ENCODE measurements at regions not wholly inside any gene's neighbourhood (a gene's known extent, or its start where the extent isn't known, plus 50 kb on each side); places are given as distances from the start of the nearest gene placed in this dataset.

DNA sequence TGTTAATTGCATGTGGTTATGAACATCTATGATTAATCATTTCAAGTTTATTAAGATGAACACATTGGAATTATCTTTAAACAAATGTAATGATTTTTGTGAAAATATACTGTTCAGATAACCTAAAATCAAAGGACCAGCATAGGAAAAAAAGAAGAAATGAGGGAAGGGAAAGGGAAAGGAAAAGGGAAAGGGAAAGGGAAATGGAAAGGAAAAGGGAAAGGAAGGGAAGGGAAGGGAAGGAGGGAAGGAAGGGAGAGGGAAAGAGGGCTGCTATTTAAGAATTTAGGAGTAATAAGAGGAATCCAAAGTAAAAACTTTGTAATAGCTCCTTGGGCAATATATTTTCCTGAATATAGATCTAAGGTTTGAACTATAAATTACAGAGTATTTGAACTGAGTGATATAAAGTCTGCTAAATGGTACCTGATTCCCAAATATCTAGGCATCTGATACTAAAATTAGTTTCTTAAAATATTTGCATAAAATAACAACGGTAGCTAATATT is 726.3 kb downstream of the EPHA4 start:
- 38 to 95% (median 81%) methylated on average over 1 of the region's 1 CpG for WGBS, 5 donors
- DNase-seq, result no peak
- intact Hi-C loops (cut with DNase I; ENCODE audit: low total_unique reads), result no loop called here
- H3K27me3 ChIP-seq (replicated peaks in 1 of 7), result no peaks in the 10 kb centered on the region
- H3K4me3 ChIP-seq, result no peak overlapping the region
- no peaks in the 10 kb centered on the region for H3K9me3 ChIP-seq
- no peaks in the 10 kb centered on the region for H3K4me1 ChIP-seq
- TF ChIP-seq POLR2AphosphoS5 (IDR thresholded peaks at IDR 0.05) (no peak), POLR2A (IDR thresholded peaks at IDR 0.05) (no peak)
- TF ChIP-seq, protein P1, sequence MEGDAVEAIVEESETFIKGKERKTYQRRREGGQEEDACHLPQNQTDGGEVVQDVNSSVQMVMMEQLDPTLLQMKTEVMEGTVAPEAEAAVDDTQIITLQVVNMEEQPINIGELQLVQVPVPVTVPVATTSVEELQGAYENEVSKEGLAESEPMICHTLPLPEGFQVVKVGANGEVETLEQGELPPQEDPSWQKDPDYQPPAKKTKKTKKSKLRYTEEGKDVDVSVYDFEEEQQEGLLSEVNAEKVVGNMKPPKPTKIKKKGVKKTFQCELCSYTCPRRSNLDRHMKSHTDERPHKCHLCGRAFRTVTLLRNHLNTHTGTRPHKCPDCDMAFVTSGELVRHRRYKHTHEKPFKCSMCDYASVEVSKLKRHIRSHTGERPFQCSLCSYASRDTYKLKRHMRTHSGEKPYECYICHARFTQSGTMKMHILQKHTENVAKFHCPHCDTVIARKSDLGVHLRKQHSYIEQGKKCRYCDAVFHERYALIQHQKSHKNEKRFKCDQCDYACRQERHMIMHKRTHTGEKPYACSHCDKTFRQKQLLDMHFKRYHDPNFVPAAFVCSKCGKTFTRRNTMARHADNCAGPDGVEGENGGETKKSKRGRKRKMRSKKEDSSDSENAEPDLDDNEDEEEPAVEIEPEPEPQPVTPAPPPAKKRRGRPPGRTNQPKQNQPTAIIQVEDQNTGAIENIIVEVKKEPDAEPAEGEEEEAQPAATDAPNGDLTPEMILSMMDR (IDR thresholded peaks at IDR 0.05 in 8 of 11, conservative IDR thresholded peaks at IDR 0.05 in 3 of 11), result no peak
- H3K36me3 ChIP-seq, result no peaks in the 10 kb centered on the region
- H3K27ac ChIP-seq, result no peak overlapping the region

DNA sequence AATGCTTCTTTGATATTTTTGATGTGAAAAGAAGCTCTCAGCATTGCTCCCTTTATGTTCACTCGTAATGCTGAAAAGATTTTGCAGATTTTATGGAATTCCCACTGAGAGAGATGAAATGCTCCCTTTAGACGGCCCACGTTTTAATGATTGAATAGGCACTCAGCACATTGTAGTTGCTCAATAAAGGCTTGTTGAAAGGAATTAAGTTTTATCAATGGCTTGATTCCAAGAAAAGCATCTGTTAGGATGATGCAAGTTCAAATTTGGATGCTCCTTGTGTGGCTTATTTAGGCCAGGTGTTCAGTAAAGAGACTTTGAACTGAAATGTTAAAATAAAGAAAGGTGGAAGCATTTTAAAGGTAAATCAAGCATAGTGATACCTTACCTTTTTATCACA is 725.1 kb downstream of the EPHA4 start:
- Histone ChIP-seq H3K36me3 (no peaks in the 10 kb centered on the region), H3K27me3 (replicated peaks in 1 of 7) (no peaks in the 10 kb centered on the region), H3K4me3 (no peak overlapping the region), H3K27ac (no peak overlapping the region), H3K4me1 (no peaks in the 10 kb centered on the region), H3K9me3 (no peaks in the 10 kb centered on the region)
- intact Hi-C loops (cut with DNase I; ENCODE audit: low total_unique reads), result no loop called here
- DNase-seq, result no peak
- TF ChIP-seq POLR2A (IDR thresholded peaks at IDR 0.05), result no peak
- TF ChIP-seq, protein P1 (IDR thresholded peaks at IDR 0.05 in 8 of 11, conservative IDR thresholded peaks at IDR 0.05 in 3 of 11), result no peak
- TF ChIP-seq POLR2AphosphoS5 (IDR thresholded peaks at IDR 0.05), result no peak
- 79 to 85% (median 84%) methylated on average over 3 of the region's 3 CpGs for WGBS, 5 donors

DNA sequence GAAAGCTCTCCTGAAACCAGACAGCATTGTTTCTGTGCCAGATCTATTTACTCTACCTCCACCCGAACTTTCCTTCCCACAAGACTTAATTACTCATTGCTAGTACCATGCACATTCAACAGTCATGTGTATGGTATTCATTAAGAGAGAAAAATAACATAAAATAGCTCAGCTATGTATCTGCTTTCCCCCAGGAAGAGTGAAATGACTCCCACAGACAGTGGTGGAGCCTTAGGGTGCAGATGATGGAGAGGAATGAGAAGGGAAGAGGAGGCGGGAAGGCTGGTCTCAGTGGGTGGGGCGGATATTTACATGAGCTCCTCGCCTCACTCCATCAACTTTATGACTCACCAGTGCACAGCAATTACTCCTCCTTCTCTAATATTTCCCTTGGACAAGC is 724.5 kb downstream of the EPHA4 start:
- Histone ChIP-seq H3K9me3 (no peaks in the 10 kb centered on the region), H3K27ac (no peak overlapping the region), H3K4me1 (no peaks in the 10 kb centered on the region), H3K4me3 (no peak overlapping the region), H3K27me3 (replicated peaks in 1 of 7) (no peaks in the 10 kb centered on the region), H3K36me3 (no peaks in the 10 kb centered on the region)
- TF ChIP-seq POLR2AphosphoS5 (IDR thresholded peaks at IDR 0.05), result no peak
- TF ChIP-seq POLR2A (IDR thresholded peaks at IDR 0.05), result no peak
- TF ChIP-seq, protein P1 (IDR thresholded peaks at IDR 0.05 in 8 of 11, conservative IDR thresholded peaks at IDR 0.05 in 3 of 11), result no peak
- intact Hi-C loops (cut with DNase I; ENCODE audit: low total_unique reads), result no loop called here
- WGBS, 5 donors, result 71 to 86% (median 81%) methylated on average over 4 of the region's 4 CpGs
- no peak for DNase-seq

DNA sequence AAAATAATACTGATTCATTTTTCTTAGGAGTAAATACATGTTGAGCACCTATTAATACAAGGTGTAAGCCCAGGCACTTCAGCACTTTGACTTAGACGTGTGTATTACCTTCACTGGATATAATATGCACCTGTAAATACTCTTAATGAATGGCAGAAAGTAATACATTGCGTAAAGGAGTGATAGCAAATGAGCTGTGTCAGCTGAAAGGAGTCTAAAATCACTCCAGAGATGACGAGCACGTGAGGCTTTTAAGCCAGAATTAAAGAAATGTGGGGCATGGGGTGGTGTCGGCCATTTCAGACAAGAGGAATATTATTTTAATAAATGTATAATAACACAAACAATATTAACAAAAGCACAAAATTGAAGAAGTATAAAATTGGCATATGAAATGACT is 722.7 kb downstream of the EPHA4 start:
- H3K4me1 ChIP-seq, result no peaks in the 10 kb centered on the region
- TF ChIP-seq, protein P1 (IDR thresholded peaks at IDR 0.05 in 8 of 11, conservative IDR thresholded peaks at IDR 0.05 in 3 of 11), result no peak
- no peak for TF ChIP-seq POLR2A (IDR thresholded peaks at IDR 0.05)
- TF ChIP-seq POLR2AphosphoS5 (IDR thresholded peaks at IDR 0.05), result no peak
- H3K9me3 ChIP-seq, result no peaks in the 10 kb centered on the region
- intact Hi-C loops (cut with DNase I; ENCODE audit: low total_unique reads), result no loop called here
- 79 to 91% (median 87%) methylated on average over 5 of the region's 5 CpGs for WGBS, 5 donors
- no peaks in the 10 kb centered on the region for H3K27me3 ChIP-seq (replicated peaks in 1 of 7)
- no peaks in the 10 kb centered on the region for H3K36me3 ChIP-seq
- no peak overlapping the region for H3K4me3 ChIP-seq
- no peak for DNase-seq
- H3K27ac ChIP-seq, result no peak overlapping the region
